Urothelium cell line (cell line): ENCODE measurements at regions not wholly inside any gene's neighbourhood (a gene's known extent, or its start where the extent isn't known, plus 50 kb on each side); places are given as distances from the start of the nearest gene placed in this dataset.
"Not testable (repeated sequence)": the region's sequence is repeated elsewhere in the genome, so short reads cannot be mapped to it uniquely, and the experiment has no call there.

Source experiments
- DNase-seq: peaks from one replicate; pipeline ENCODE4 v3.0.0; 2011; ENCODE audit warnings: low spot score, mixed read lengths
- FAIRE-seq: peaks from 2 replicates; lab custom pipeline; 2011; peaks lifted over from hg19 to GRCh38; lab: Jason Lieb, UNC

GRCh38 chr1:177891809-177892208 lies 78.0 kb downstream of the SEC16B start:
- DNase-seq (no peak), FAIRE-seq (no peak)

- no peak for DNase-seq
- no peak for FAIRE-seq
Observed at GRCh38 chr1:177890479-177890878, 79.4 kb downstream of the SEC16B start.

- DNase-seq: no peak
- FAIRE-seq: no peak
Observed at GRCh38 chr1:177884479-177885021, 85.3 kb downstream of the SEC16B start.

- DNase-seq (no peak), FAIRE-seq (no peak)
Observed at GRCh38 chr1:177883581-177883980, 86.3 kb downstream of the SEC16B start.

GRCh38 chr1:177880339-177880891 lies 89.4 kb downstream of the SEC16B start:
- DNase-seq: no peak
- FAIRE-seq: no peak

GRCh38 chr1:177877086-177877485 lies 92.8 kb downstream of the SEC16B start:
- DNase-seq (no peak), FAIRE-seq (no peak)

GRCh38 chr1:177873238-177873637 lies 96.6 kb downstream of the SEC16B start:
- DNase-seq: peak; percentile 49

GRCh38 chr1:177872308-177872900 lies 97.5 kb downstream of the SEC16B start:
- FAIRE-seq: no peak

More at GRCh38 chr1:177873238-177873637, 96.6 kb downstream of the SEC16B start:
- FAIRE-seq: peak; percentile 44

GRCh38 chr1:177871613-177872307 lies 98.1 kb downstream of the SEC16B start:
- DNase-seq (no peak), FAIRE-seq (no peak)

More at GRCh38 chr1:177872308-177872900, 97.5 kb downstream of the SEC16B start:
- DNase-seq: no peak

GRCh38 chr1:177869586-177869985 lies 100.3 kb downstream of the SEC16B start:
- no peak for DNase-seq
- no peak for FAIRE-seq

GRCh38 chr1:177869011-177869410 lies 100.8 kb downstream of the SEC16B start:
- FAIRE-seq: not testable (repeated sequence)

GRCh38 chr1:177865807-177866206 lies 104.1 kb downstream of the SEC16B start:
- FAIRE-seq (no peak), DNase-seq (no peak)

More at GRCh38 chr1:177869011-177869410, 100.8 kb downstream of the SEC16B start:
- not testable (repeated sequence) for DNase-seq

- DNase-seq (no peak), FAIRE-seq (no peak)
Observed at GRCh38 chr1:177864538-177865305, 105.1 kb downstream of the SEC16B start.

GRCh38 chr1:177863796-177864195 lies 106.1 kb downstream of the SEC16B start:
- FAIRE-seq (no peak), DNase-seq (no peak)

GRCh38 chr1:177862916-177863315 lies 106.9 kb downstream of the SEC16B start:
- DNase-seq (no peak), FAIRE-seq (no peak)

- no peak for DNase-seq
- no peak for FAIRE-seq
Observed at GRCh38 chr1:177859572-177859971, 110.3 kb downstream of the SEC16B start.

- FAIRE-seq (no peak), DNase-seq (no peak)
Observed at GRCh38 chr1:177858332-177858821, 111.5 kb downstream of the SEC16B start.

- DNase-seq (no peak), FAIRE-seq (no peak)
Observed at GRCh38 chr1:177857285-177857684, 112.6 kb downstream of the SEC16B start.

- DNase-seq (no peak), FAIRE-seq (no peak)
Observed at GRCh38 chr1:177854951-177855350, 114.9 kb downstream of the SEC16B start.

GRCh38 chr1:177849579-177850290 lies 120.1 kb downstream of the SEC16B start:
- no peak for DNase-seq

More at GRCh38 chr1:177849579-177850290, 120.1 kb downstream of the SEC16B start:
- no peak for FAIRE-seq
